Erythroblast (primary cell): ENCODE measurements at regions not wholly inside any gene's neighbourhood (a gene's known extent, or its start where the extent isn't known, plus 50 kb on each side); places are given as distances from the start of the nearest gene placed in this dataset.

Experiments
- GATA1 ChIP-seq: IDR thresholded peaks from 2 replicates; pipeline ENCODE4 v1.6.1; 2011; ENCODE audit warnings: low read depth, mild to moderate bottlenecking, control low read depth, low read length, moderate library complexity
- POLR2A ChIP-seq: IDR thresholded peaks from 2 replicates; pipeline ENCODE4 v1.6.1; 2011; ENCODE audit warnings: mild to moderate bottlenecking, low read length

DNA sequence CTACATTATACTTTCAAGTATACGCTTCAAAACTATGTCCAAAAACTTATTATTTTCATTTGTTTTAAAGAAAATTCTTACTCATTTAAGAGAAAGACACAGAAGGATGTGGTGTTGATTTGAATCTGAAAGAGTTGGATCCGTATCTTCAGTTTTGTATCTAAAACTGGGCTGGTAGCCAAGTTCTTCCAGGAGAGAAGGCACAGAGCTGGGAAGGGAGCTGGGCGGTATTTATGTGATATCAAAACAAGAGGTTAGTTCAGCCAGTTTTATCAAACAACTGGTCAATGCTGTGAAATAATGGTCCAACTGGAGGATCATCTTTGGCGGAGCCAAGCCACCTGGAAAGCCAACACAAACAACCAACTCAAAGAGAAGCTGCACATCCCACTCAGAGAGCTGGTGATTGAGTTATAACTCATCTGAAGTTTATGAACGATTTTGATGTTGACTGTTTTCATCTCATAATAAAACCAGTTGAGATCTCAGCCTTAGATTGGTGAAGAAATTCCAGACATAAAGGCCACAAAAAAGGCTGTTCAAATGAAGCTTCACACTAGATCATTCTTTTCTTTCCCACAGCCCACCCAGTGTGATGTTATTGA lies 489.6 kb upstream of the RASGRP1 start:
- TF ChIP-seq POLR2A, result no peak
- no peak for TF ChIP-seq GATA1
